ENCODE measurements at regions not wholly inside any gene's neighbourhood (a gene's known extent, or its start where the extent isn't known, plus 50 kb on each side); places are given as distances from the start of the nearest gene placed in this dataset.

DNA sequence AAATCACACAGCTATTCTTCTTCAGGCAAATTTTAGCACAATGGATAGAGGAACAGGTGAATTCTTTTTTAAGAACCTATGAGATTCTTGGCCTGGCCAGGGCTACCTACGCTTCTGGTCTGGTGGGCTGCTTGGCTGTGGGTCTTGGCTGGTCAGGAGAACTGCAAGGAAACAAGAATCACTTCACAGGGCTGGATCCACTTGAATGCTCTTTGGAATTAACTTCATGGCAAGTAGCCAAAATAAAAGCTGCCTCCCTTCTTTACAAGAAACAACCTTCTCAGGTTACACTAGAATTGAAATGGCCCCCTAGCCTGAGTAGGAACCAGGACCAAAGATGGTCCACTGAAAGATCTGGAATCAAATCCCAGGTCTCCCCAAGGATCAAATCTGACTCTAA is 519.1 kb downstream of the IQCM start:
- no peak for ATAC-seq (ENCODE audit: insufficient read depth, low read depth)
- TF ChIP-seq, protein P1, sequence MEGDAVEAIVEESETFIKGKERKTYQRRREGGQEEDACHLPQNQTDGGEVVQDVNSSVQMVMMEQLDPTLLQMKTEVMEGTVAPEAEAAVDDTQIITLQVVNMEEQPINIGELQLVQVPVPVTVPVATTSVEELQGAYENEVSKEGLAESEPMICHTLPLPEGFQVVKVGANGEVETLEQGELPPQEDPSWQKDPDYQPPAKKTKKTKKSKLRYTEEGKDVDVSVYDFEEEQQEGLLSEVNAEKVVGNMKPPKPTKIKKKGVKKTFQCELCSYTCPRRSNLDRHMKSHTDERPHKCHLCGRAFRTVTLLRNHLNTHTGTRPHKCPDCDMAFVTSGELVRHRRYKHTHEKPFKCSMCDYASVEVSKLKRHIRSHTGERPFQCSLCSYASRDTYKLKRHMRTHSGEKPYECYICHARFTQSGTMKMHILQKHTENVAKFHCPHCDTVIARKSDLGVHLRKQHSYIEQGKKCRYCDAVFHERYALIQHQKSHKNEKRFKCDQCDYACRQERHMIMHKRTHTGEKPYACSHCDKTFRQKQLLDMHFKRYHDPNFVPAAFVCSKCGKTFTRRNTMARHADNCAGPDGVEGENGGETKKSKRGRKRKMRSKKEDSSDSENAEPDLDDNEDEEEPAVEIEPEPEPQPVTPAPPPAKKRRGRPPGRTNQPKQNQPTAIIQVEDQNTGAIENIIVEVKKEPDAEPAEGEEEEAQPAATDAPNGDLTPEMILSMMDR (IDR thresholded peaks at IDR 0.05; ENCODE audit: borderline replicate concordance, extremely low read depth, low read length, poor library complexity, severe bottlenecking): no peak
- no peak for TF ChIP-seq EZH2 (IDR thresholded peaks at IDR 0.05; ENCODE audit: borderline replicate concordance, low read depth, low read length, severe bottlenecking)
- no peaks in the 10 kb centered on the region for H3K4me1 ChIP-seq (ENCODE audit: insufficient read depth, low read length)
- H3K9ac ChIP-seq (ENCODE audit: low read depth, low read length): no peak overlapping the region
- H3K9me3 ChIP-seq (ENCODE audit: insufficient read depth, low read length, severe bottlenecking): no peaks in the 10 kb centered on the region
- H3K36me3 ChIP-seq (ENCODE audit: insufficient read depth, low read length): no peaks in the 10 kb centered on the region
- H3K79me2 ChIP-seq (ENCODE audit: insufficient read depth, low read length): no peaks in the 10 kb centered on the region
- no peak for DNase-seq
- no peaks in the 10 kb centered on the region for H3K27me3 ChIP-seq (ENCODE audit: insufficient read depth, low read length, poor library complexity)
- H3K4me3 ChIP-seq (ENCODE audit: low read depth in 1 of 2, low read length in 2 of 2): no peak overlapping the region
- no peak overlapping the region for H2AFZ ChIP-seq (ENCODE audit: low read depth, low read length)
- no peak overlapping the region for H3K27ac ChIP-seq (ENCODE audit: low read length)
- no peak overlapping the region for H3K4me2 ChIP-seq (ENCODE audit: insufficient read depth, low read length)
- H4K20me1 ChIP-seq (ENCODE audit: insufficient read depth, low read length): no peaks in the 10 kb centered on the region

DNA sequence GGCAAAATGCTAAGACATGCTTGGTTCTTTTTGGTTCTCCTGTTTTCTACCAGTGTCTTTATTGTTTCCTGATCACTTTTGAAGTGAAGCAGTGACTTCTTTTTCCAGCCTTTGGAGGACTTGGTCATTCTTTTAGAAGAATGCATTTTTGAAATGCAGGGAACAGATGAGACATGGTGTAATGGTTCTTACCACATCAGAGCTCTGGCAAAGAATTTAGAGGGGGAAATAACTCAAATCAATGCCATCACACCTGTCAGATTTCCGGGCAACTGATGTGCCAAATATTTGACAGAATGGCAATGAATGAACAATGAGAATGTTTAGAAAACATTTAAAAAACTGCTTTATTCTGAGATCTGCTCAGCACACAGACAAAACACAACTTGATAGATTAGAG is 519.6 kb downstream of the IQCM start:
- Histone ChIP-seq H3K4me3 (ENCODE audit: low read depth in 1 of 2, low read length in 2 of 2) (no peak overlapping the region), H3K36me3 (ENCODE audit: insufficient read depth, low read length) (no peaks in the 10 kb centered on the region), H3K4me2 (ENCODE audit: insufficient read depth, low read length) (no peak overlapping the region), H3K27ac (ENCODE audit: low read length) (no peak overlapping the region), H3K4me1 (ENCODE audit: insufficient read depth, low read length) (no peaks in the 10 kb centered on the region), H2AFZ (ENCODE audit: low read depth, low read length) (no peak overlapping the region), H3K9ac (ENCODE audit: low read depth, low read length) (no peak overlapping the region), H3K79me2 (ENCODE audit: insufficient read depth, low read length) (no peaks in the 10 kb centered on the region), H3K9me3 (ENCODE audit: insufficient read depth, low read length, severe bottlenecking) (no peaks in the 10 kb centered on the region), H4K20me1 (ENCODE audit: insufficient read depth, low read length) (no peaks in the 10 kb centered on the region), H3K27me3 (ENCODE audit: insufficient read depth, low read length, poor library complexity) (no peaks in the 10 kb centered on the region)
- TF ChIP-seq, protein P1 (IDR thresholded peaks at IDR 0.05; ENCODE audit: borderline replicate concordance, extremely low read depth, low read length, poor library complexity, severe bottlenecking): no peak
- TF ChIP-seq EZH2 (IDR thresholded peaks at IDR 0.05; ENCODE audit: borderline replicate concordance, low read depth, low read length, severe bottlenecking): no peak
- ATAC-seq (ENCODE audit: insufficient read depth, low read depth): no peak
- DNase-seq: no peak

DNA sequence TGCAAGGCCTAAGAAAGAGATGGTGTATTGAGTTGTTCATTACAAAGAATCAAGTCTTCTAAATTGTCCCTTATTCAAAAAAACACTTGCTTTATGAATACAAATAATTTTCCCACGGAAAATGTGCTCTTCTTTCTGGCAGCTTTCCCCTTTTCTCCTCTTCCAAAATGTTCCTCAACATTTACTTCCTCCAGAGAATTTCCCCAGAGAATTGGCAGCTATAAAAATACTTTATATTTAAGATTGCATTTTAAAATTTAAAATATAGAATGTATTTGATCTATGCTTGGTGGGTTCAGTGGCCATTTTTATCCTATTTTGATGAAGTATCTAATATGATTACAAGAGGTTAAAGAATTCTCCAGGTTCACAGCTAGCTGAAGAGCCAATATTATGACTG is 521.0 kb downstream of the IQCM start:
- no peak overlapping the region for H2AFZ ChIP-seq (ENCODE audit: low read depth, low read length)
- H3K4me3 ChIP-seq (ENCODE audit: low read depth in 1 of 2, low read length in 2 of 2): no peak overlapping the region
- no peaks in the 10 kb centered on the region for H3K9me3 ChIP-seq (ENCODE audit: insufficient read depth, low read length, severe bottlenecking)
- ATAC-seq (ENCODE audit: insufficient read depth, low read depth): no peak
- no peaks in the 10 kb centered on the region for H4K20me1 ChIP-seq (ENCODE audit: insufficient read depth, low read length)
- H3K4me2 ChIP-seq (ENCODE audit: insufficient read depth, low read length): no peak overlapping the region
- no peaks in the 10 kb centered on the region for H3K36me3 ChIP-seq (ENCODE audit: insufficient read depth, low read length)
- no peak for TF ChIP-seq EZH2 (IDR thresholded peaks at IDR 0.05; ENCODE audit: borderline replicate concordance, low read depth, low read length, severe bottlenecking)
- TF ChIP-seq, protein P1 (IDR thresholded peaks at IDR 0.05; ENCODE audit: borderline replicate concordance, extremely low read depth, low read length, poor library complexity, severe bottlenecking): no peak
- no peak overlapping the region for H3K27ac ChIP-seq (ENCODE audit: low read length)
- no peak overlapping the region for H3K9ac ChIP-seq (ENCODE audit: low read depth, low read length)
- H3K4me1 ChIP-seq (ENCODE audit: insufficient read depth, low read length): no peaks in the 10 kb centered on the region
- no peaks in the 10 kb centered on the region for H3K79me2 ChIP-seq (ENCODE audit: insufficient read depth, low read length)
- no peak for DNase-seq
- no peaks in the 10 kb centered on the region for H3K27me3 ChIP-seq (ENCODE audit: insufficient read depth, low read length, poor library complexity)
